Adrenal gland (tissue), 9 donors: ENCODE measurements at regions not wholly inside any gene's neighbourhood (a gene's known extent, or its start where the extent isn't known, plus 50 kb on each side); places are given as distances from the start of the nearest gene placed in this dataset.
"Not testable (repeated sequence)": the region's sequence is repeated elsewhere in the genome, so short reads cannot be mapped to it uniquely, and the experiment has no call there.

Experiments used
- DNase-seq, 7 donors: peaks; one replicate each; pipeline ENCODE4 v3.0.0-alpha.2; 2019 to 2020
- H3K27ac ChIP-seq, 5 donors: fragments of 200-600 bp; sonication (generic) in 4 of 5; 1 replicate in 3 of 5; 2 replicates in 2 of 5; pipeline versions ENCODE4 v1.5.1 to v1.8.0; 2016 to 2020; ENCODE audit warnings: mild to moderate bottlenecking in 1 of 5
- H3K27me3 ChIP-seq: fragments of 200-600 bp; 2 replicates; pipeline ENCODE4 v1.8.0; 2021
- H3K36me3 ChIP-seq, 2 donors: fragments of 200-600 bp; replicated peaks in 1 of 2; 1 replicate in 1 of 2; 2 replicates in 1 of 2; pipeline versions ENCODE4 v1.5.1 to v1.8.0; 2018 to 2022
- H3K4me1 ChIP-seq, 2 donors: fragments of 200-600 bp; replicated peaks in 1 of 2; 1 replicate in 1 of 2; 2 replicates in 1 of 2; pipeline versions ENCODE4 v1.5.1 to v1.8.0; 2018 to 2021
- H3K4me3 ChIP-seq, 4 donors: fragments of 200-600 bp; sonication (generic) in 3 of 4; one replicate each; pipeline ENCODE4 v1.5.1; 2016 to 2018
- H3K9me3 ChIP-seq, 3 donors: fragments of 200-600 bp; sonication (generic) in 1 of 3; replicated peaks in 1 of 3; 1 replicate in 2 of 3; 2 replicates in 1 of 3; pipeline versions ENCODE4 v1.5.1 to v1.8.0; 2016 to 2021
- CTCF ChIP-seq, 6 experiments: fragments of 450-650 bp in 4 of 6; fragments of 200-600 bp in 2 of 6; sonication (generic) in 1 of 6; IDR thresholded peaks; 1 replicate in 5 of 6; 2 replicates in 1 of 6; pipeline versions ENCODE4 v1.5.1 to v1.8.0; 2016 to 2021; ENCODE audit warnings: antibody characterized with exemption in 6 of 6, mild to moderate bottlenecking in 2 of 6, moderate library complexity in 1 of 6
- POLR2A ChIP-seq, 2 donors: fragments of 450-650 bp; IDR thresholded peaks; one replicate each; pipeline ENCODE4 v1.6.1; 2017; ENCODE audit warnings: antibody characterized with exemption in 2 of 2, mild to moderate bottlenecking in 2 of 2, moderate library complexity in 1 of 2
- WGBS, 4 donors: extraction: QIAGEN DNeasy Blood & Tissue Kit in 2 of 4; methylation state at CpG; one replicate each; pipeline versions ENCODE4 v1.1.5 to v1.1.7; 2013 to 2017; 5-methylcytosine and 5-hydroxymethylcytosine counted together
- intact Hi-C, 2 donors: fragments of 100-400 bp; cut with DNase I; formaldehyde crosslinking; loops; one replicate each; pipeline versions ENCODE4 v1.14.1 to v1.15.0; 2022 to 2023
- donor health status: healthy with polysubstance abuse.
- donor health status: Bipolar disorder and iron deficiency.
- donor health status: DM: yes; HTN: yes; CAD: no.
- donor health status: DM: no; HTN: no; CAD: no.
- donor health status: DM: no; HTN: no; CAD: no.

GRCh38 chr18:51569153-51569552, 371.7 kb upstream of the MEX3C start:
- WGBS, 4 donors, result 80 to 89% (median 83%) methylated on average over 2 of the region's 2 CpGs
- Histone ChIP-seq H3K27ac (no peak overlapping the region), H3K4me3 (no peak overlapping the region), H3K9me3 (no peaks in the 10 kb centered on the region), H3K27me3 (no peaks in the 10 kb centered on the region), H3K4me1 (no peaks in the 10 kb centered on the region), H3K36me3 (no peaks in the 10 kb centered on the region)
- no peak for TF ChIP-seq CTCF (IDR thresholded peaks at IDR 0.05)
- TF ChIP-seq POLR2A (IDR thresholded peaks at IDR 0.05), result no peak
- intact Hi-C loops, result no loop called here
- no peak for DNase-seq

- DNase-seq, result no peak
- H3K4me1 ChIP-seq, result no peaks in the 10 kb centered on the region
- H3K27ac ChIP-seq, result no peak overlapping the region
- H3K9me3 ChIP-seq, result no peaks in the 10 kb centered on the region
- H3K4me3 ChIP-seq, result no peak overlapping the region
- no peaks in the 10 kb centered on the region for H3K36me3 ChIP-seq
- intact Hi-C loops, result no loop called here
- H3K27me3 ChIP-seq, result no peaks in the 10 kb centered on the region
- TF ChIP-seq CTCF (IDR thresholded peaks at IDR 0.05) (no peak), POLR2A (IDR thresholded peaks at IDR 0.05) (no peak)
- WGBS, 4 donors, result 74 to 88% (median 85%) methylated on average over 2 of the region's 2 CpGs
Observed at GRCh38 chr18:51569561-51569960, 372.1 kb upstream of the MEX3C start.

- 75 to 89% (median 78%) methylated on average over 4 of the region's 4 CpGs for WGBS, 4 donors
- intact Hi-C loops, H3K27me3 ChIP-seq, H3K4me3 ChIP-seq, H3K4me1 ChIP-seq, DNase-seq, H3K36me3 ChIP-seq, H3K9me3 ChIP-seq, H3K27ac ChIP-seq: not testable (repeated sequence)
Observed at GRCh38 chr18:51570071-51570470, 372.6 kb upstream of the MEX3C start.

GRCh38 chr18:51573886-51574285, 376.4 kb upstream of the MEX3C start:
- H3K4me3 ChIP-seq, H3K4me1 ChIP-seq, H3K27me3 ChIP-seq, H3K9me3 ChIP-seq, DNase-seq, H3K27ac ChIP-seq, H3K36me3 ChIP-seq, intact Hi-C loops: not testable (repeated sequence)
- WGBS, 4 donors, result 78 to 89% (median 83%) methylated on average over 7 to 8 of the region's 8 CpGs

- intact Hi-C loops, result no loop called here
- H3K27ac ChIP-seq, result no peak overlapping the region
- no peak for TF ChIP-seq CTCF (IDR thresholded peaks at IDR 0.05)
- TF ChIP-seq POLR2A (IDR thresholded peaks at IDR 0.05), result no peak
- no peak for DNase-seq
- H3K36me3 ChIP-seq, result no peaks in the 10 kb centered on the region
- H3K4me3 ChIP-seq, result no peak overlapping the region
- 89 to 96% (median 92%) methylated on average over 2 of the region's 2 CpGs for WGBS, 4 donors
- no peaks in the 10 kb centered on the region for H3K27me3 ChIP-seq
- no peaks in the 10 kb centered on the region for H3K9me3 ChIP-seq
- H3K4me1 ChIP-seq, result no peaks in the 10 kb centered on the region
Observed at GRCh38 chr18:51575171-51575570, 377.7 kb upstream of the MEX3C start.
